GM20431 (cell line): ENCODE measurements at regions not wholly inside any gene's neighbourhood (a gene's known extent, or its start where the extent isn't known, plus 50 kb on each side); places are given as distances from the start of the nearest gene placed in this dataset.

Experiments used
- in situ Hi-C: fragments of 300-500 bp; cut with MseI, MboI; formaldehyde crosslinking; loops from one replicate; pipeline ENCODE4 v1.15.0; 2020; ENCODE audit warnings: low sequenced_read_pairs; ENCODE audit not compliant: unreplicated experiment

DNA sequence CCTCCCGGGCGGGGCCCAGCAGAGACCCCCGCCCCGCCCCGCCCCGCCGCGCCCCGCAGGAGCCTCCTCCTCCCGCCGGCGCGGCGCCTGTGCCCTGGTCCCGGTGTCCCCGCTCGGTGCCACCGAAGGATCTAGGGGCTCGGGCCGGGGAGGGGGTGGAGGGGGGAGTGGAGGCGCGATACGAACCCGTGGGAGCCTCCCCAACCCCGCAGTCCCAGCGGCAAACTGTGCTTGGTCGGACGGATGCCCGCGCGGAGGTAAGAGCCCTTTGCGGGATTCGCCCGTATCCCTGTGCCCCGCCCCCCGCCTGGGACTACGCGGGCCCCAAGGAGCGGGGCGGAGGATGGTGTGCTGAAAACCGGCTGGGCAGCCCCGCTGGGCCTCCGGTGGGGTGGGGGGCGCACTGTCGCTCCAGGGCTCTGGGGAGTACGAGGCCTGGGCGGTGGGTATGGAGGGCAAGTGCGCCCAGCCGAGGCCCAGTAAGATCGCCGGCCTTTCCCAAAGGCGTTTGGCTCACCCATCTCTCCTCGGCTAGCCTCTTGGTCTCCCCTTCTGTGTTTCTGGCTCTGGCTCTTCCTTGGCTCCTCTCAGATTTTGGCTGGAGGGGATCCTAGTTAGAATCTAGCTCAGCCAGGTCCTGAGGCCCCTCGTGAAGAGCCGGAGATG lies 65.6 kb upstream of the POLG start:
- in situ Hi-C loops, result no loop called here

DNA sequence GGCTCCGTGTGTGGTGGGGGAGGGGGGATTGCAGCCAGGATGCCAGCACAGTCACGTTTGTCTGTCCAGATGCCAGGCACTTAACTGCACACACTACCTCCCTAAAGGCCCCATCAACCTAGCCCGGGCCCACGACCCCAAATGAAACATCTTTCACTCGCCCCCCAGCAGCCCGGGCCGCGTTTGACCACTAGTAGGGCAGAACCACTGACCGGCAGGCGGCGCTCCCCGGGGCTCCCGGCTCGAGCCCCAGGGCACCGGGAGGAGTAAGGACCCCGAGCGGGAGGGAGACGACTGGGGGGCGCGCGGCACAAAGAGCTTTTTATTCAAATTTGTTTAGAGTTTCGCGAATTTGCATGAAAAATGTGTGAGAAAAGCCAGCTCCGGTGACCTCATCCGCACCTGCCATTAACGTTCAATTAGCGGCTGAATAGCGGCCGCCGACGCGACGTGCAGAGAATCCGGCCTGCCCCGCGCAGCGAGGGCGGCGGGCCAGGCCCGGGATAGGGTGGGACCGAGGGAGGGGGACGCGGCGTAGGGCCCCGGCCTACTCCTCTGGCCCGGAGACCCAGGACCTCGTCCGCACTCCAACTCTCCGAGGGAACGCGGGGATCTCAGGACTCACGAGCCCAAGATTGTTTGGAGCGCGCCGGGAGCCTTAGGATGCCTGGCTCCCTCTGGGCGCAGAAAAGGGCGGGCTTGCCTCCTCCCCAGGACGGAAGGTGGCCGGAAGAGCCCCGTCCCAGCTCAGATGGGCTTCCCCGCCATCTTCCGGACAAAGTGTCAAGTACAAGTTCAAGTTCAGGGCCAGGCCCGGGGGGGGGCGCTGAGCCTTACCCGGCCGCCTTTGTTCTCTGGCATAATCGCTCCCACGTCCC lies 64.9 kb upstream of the POLG start:
- in situ Hi-C loops, result no loop called here

DNA sequence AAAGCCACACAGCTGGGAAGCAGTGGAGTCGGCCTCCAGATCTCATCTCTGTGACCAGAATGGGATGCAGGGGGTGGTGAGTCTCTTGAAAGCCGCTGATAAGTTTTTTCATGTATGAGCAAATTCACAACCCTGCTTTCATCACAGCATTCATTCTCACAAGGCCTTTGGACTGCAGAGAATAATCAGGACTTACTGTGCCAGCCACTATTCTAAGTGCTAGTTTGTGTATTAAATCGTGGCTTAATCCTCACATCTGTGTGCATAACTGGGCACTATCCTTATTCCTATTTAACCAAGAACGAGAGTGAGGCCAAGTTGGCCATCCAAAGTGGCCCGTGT lies 64.2 kb upstream of the POLG start:
- in situ Hi-C loops, result no loop called here

DNA sequence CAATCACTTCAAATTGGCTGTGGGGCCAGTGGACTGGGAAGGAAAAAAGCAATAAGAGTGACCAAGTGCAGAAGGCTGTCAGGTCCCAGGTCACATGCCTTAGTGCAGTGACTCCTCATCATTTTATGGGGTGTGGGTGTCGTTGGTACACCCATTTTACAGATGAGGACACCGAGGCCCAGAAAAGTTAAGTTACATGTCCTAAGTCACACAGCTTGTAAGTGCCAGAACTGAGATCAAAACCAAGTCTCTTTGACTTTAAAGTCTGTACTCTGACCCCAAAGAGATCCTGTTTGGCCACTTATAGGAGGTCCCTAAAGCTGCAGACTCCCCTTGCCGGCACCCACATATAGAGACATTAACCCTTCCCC lies 63.0 kb upstream of the POLG start:
- in situ Hi-C loops, result no loop called here

DNA sequence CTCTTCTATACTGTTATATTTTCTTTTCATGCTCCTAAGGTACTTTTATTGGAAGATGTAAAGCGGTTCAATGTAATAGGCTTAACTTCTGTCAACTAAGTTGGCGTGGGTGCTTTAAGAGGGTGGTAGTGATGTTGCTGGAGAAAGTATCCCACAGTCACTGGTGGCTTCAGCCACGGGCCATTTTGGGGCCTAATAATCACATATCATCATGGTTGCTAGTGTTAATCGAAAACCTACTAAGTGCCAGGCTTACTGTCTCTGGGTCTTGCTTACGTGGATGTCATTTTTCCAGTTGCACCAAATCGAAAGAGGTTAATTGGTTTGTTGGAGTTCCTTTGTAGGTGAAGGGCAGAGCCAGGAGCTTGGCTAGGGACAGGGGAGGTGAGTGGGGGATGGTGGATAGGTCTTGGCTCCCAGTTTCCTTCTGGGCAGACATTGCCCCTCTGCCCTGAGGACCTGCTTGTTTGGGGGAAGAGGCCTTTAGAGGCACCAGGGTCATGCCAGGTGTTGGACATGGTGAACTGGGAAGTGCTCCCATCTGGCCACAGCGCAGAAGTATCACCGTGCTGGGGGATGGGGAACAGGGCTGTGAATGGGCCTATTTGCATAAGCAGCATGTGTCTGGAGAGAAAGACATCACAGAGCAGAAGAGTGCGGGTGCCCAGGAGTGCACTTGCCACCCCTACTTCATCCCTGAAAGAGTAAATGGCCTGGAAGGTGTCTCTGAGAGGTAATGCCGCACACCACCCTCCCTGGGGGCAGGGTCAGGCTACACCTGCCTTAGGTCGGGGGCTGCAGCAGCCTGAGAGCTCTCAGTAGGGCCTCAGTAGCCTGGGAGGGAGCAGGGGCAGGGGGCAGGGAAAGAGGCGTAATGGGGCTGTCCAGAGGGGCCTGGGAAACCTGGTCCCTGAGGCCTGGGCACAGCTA lies 62.4 kb upstream of the POLG start:
- in situ Hi-C loops, result no loop called here

DNA sequence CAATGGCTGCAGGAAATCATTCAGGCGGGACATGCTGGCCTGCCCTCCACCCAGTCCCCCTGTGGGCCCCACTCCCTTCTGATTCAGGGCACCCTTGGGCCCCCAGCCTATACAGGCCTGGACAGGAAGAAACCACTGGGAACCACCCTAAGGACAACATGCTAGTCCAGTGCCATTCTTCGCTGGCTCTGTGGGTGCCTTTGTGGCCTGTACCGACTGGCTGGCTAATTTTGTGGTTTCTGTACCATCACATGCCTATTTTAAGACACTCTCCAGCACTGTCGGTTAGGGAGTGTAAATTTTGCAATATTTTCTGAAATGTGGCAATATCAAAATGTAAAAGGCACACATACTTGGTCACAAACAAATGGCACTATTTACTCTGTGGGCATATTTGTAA lies 61.4 kb upstream of the POLG start:
- in situ Hi-C loops, result no loop called here

DNA sequence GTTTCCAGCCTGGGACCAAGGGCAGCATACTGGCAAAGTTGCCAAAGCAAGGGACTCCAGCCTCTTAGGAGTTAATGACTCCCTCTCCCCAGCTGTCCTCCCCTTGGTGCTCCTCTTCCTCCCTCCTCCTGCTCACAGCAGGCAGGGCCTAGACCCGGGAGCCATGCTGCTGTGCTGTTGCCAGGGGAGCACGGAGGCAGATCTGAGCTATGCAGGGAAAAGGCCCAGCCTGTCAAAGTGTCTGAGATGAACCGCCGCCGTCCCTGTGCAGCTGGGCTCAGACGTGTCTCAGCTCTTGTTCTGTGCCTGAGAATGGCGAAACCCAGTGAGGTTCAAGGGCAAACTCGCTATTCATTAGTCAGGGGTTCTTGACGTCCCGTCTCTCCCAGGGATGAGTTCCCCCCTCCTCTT lies 60.8 kb upstream of the POLG start:
- in situ Hi-C loops, result no loop called here

DNA sequence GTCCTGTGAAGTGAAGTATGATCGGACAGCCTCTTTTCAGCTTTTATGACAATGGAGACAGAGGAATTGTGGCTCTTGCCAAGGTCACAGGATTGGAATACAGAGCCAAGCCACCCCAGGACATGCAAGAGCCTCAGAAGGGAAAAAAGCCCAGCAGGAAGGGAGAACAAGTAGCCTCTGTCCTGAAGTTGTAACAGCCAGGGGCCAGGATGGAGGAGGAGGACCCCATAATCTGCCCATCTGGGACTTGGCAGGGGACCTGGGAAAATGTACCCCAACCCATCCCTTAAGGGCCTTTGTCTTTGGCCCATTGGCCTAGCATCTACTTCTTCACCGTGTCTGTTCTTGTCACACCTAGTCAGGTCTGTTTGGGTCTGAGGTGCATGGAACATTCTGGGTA lies 60.4 kb upstream of the POLG start:
- in situ Hi-C loops, result no loop called here

DNA sequence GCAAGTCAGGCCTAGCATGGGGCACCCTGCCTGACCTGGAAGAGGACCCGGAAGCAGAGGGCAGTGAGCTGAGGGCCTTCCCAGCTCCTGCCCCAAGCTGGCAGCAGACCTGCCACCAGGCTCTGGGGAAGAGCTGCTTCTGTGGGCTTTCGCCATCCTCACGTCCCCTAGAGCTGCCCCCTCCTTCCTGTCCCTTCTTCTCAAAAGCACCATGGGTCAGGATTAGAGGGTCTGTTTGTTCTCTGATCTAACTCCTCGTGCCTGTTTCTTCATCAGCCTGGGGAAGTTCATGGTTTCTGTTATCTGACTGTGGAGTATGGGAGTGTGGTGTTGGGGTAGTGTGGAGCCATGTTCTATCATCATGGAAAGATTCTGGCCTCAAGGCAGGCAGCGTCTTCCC lies 58.4 kb upstream of the POLG start:
- in situ Hi-C loops, result no loop called here

DNA sequence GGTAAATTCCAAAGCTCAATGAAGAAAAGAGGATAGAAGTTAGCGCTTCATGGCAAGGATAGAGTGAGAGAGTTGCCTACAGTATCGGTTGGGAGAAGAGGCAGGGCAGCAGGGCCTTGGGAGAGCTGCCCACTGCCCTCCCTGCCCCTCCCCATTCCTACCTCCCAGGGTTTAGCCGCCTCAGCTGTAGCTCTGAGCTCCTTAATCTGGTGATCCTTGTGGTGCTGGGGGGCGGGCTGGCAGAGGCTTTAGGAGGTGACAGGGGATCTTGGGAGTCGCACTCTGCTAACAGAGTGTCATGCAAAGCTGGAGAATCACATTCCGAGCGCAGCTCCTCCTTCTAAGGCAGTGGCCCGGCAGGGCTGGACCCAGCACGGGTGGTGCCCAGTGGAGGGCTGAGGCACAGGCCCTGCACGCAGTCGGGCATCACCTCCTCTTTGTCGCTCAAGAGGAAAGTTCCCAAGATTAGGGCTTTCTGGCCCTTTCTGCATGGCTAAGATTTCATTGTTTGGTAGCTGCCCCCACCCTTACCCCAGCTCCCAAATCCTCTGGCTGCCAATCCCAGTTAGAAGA lies 57.1 kb upstream of the POLG start:
- in situ Hi-C loops, result no loop called here

DNA sequence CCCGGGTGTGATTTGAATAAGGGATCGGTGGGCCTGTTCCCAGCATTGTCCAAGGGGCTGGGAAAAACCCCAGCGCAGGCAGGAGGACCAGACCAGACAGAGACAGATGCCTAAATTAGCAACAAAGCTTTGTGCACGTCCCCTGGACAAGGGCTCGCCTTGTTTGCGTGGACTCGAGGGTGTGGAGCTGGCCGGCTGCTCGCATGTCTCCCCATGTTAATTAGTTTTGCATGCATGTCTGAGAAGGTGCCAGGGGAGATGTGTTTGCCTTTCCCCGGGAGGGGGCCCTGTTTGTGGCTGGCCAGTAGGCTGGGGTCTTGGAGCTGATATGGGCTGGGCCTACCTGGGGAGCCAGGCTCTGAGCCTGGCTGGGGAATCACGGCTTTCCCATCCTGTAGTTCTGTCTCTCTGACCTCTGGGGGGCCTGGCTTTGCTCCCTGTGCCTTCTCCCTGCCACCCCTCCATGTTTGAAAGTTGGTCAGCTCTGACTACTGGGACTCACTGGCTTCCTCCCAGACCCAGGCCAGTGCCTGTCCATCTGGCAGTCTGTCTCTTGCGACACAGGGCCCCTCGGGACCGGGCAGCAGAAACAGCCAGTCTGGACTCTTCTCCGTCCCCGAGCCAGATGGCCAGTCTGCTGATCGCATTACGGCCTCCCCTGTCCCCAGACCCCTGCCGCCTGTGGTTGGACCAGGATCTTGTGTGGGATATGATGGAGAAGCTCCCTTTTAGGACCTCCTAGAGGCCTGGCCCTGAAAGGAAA lies 55.4 kb upstream of the POLG start:
- in situ Hi-C loops, result no loop called here

DNA sequence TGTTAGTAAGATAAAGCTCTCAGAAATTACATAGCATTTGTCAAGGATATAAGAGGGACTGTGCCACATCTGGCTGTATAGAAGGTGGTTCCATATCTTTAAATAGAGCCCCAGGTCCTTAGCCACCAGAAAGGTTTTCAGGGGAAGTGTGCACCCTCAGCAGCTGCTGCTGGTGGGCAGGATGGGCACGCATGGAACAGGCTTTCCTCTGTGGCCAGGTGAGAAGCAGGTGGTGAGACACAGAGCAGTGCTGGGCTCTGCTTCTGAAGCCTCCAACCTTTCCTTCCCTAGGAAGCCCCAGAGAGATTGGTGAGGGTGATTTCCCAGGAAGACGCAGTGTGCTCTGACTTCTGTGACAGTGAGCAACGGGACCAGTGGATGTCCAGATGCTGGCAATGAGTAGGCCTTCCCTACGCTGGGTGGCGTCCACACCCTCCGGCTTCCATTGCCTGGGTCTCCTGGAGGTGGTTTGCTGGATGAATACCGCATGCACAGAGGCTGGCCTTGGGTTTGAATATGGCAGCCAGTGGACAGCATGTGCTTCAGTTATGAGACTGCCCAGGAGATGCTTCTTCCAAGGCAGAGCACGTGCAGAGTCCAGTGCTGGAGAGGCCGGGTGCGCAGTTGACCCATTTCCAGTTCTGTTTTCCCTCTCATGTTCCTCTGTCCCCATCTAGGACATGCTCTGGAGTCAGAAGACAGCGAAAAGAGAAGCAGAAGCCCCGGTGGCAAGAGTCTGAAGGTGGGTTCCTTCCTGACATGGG lies 52.7 kb upstream of the POLG start:
- in situ Hi-C loops, result no loop called here

DNA sequence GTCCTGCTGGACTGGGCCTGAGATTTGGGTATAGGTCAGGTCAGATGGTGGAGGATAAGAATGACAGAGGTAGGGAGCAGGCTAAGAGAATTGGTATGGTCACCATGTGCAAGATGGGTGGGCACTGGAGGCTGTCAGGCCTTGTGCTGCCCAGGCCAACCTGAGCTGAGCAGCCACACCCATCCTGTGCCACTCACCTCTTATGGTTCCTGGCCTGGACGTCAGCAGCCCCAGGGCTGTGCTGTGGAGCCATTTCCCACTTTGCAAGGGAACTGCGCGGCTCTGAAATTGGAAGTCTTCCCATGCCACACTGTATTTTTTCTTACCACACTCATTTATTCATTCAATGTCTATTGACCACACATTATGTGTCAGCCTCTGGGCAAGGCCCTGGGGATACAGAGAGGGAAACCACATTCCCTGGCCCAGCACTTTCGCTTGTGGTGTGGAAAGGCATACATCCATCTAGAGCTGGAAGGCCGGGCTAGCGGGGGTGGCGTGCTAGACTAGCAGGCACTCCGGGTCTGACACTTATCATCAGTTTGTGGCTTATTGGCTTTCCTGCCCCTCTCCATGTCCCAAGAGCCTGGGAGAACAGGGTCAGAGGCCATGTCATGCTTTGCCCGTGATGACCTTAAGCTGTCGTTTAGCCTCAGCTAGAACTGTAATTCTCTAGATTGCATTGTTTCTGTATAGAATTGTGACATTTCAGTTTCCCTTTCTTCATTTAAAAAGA lies 51.1 kb upstream of the POLG start:
- in situ Hi-C loops, result no loop called here
